SK-N-SH (cell line): ENCODE measurements at regions not wholly inside any gene's neighbourhood (a gene's known extent, or its start where the extent isn't known, plus 50 kb on each side); places are given as distances from the start of the nearest gene placed in this dataset.

Source experiments
- CTCF ChIA-PET: fragments of 300-600, 350-600 bp; formaldehyde crosslinking; extraction: SDS; loops from one replicate; lab custom pipeline; 2021; lab: Yijun Ruan, JAX
- POLR2A ChIA-PET: fragments of 350-600 bp; sonication (Branson Sonifier 250); formaldehyde crosslinking; extraction: SDS; loops from one replicate; lab custom pipeline; 2020; ENCODE audit warnings: antibody characterized with exemption, inconsistent platforms; lab: Yijun Ruan, JAX
- DNase-seq: peaks from one replicate; pipeline ENCODE4 v3.0.0; 2012
- H2AFZ ChIP-seq: fragments of 200-600 bp; sonication (generic); 2 replicates; pipeline ENCODE4 v1.8.1; 2016; ENCODE audit warnings: antibody characterized with exemption, mild to moderate bottlenecking, low read depth
- H3F3A ChIP-seq: fragments of 200-600 bp; sonication (generic); replicated peaks from 2 replicates; pipeline ENCODE3; 2016; ENCODE audit warnings: antibody characterized with exemption, mild to moderate bottlenecking; ENCODE audit not compliant: insufficient read depth
- H3K27ac ChIP-seq, 2 experiments: fragments of 200-500 bp in 1 of 2; fragments of 200-600 bp in 1 of 2; sonication (Bioruptor generic) in 1 of 2; sonication (generic), shearing (Covaris generic) in 1 of 2; 2 replicates each; pipeline versions ENCODE4 v1.5.1 to v1.6.1; 2014 to 2016; ENCODE audit warnings: low read depth in 2 of 2, inconsistent platforms in 1 of 2, low read length in 1 of 2, mild to moderate bottlenecking in 1 of 2, mixed read lengths in 1 of 2
- H3K27me3 ChIP-seq: fragments of 200-600 bp; sonication (generic), shearing (Covaris generic); 2 replicates; pipeline ENCODE4 v1.6.1; 2016; ENCODE audit warnings: mixed run types; ENCODE audit not compliant: insufficient read depth
- H3K36me3 ChIP-seq, 2 experiments: fragments of 200-500 bp in 1 of 2; fragments of 200-600 bp in 1 of 2; sonication (Bioruptor generic) in 1 of 2; sonication (generic) in 1 of 2; replicated peaks in 1 of 2; 2 replicates each; pipeline versions ENCODE3 to v1.5.1; 2014 to 2016; ENCODE audit warnings: low read length in 1 of 2, mild to moderate bottlenecking in 1 of 2; ENCODE audit not compliant: insufficient read depth in 2 of 2, control insufficient read depth in 1 of 2
- H3K4me1 ChIP-seq, 2 experiments: fragments of 200-500 bp in 1 of 2; fragments of 200-600 bp in 1 of 2; sonication (Bioruptor generic) in 1 of 2; sonication (generic), shearing (Covaris generic) in 1 of 2; 2 replicates each; pipeline versions ENCODE4 v1.5.1 to v1.6.1; 2014 to 2016; ENCODE audit warnings: low read depth in 1 of 2, low read length in 1 of 2, mixed run types in 1 of 2; ENCODE audit not compliant: insufficient read depth in 2 of 2, control insufficient read depth in 1 of 2
- H3K4me2 ChIP-seq: fragments of 200-600 bp; sonication (generic), shearing (Covaris generic); 2 replicates; pipeline ENCODE4 v1.6.1; 2017; ENCODE audit warnings: mixed run types
- H3K4me3 ChIP-seq, 2 experiments: fragments of 200-500 bp in 1 of 2; fragments of 200-600 bp in 1 of 2; sonication (Bioruptor generic) in 1 of 2; sonication (generic), shearing (Covaris generic) in 1 of 2; 2 replicates each; pipeline versions ENCODE4 v1.5.1 to v1.8.1; 2014 to 2016; ENCODE audit warnings: low read depth in 2 of 2, inconsistent platforms in 1 of 2, low read length in 1 of 2, mild to moderate bottlenecking in 1 of 2, mixed read lengths in 1 of 2, moderate library complexity in 1 of 2
- H3K79me2 ChIP-seq: fragments of 200-600 bp; sonication (generic); 2 replicates; pipeline ENCODE4 v1.8.1; 2017; ENCODE audit warnings: mild to moderate bottlenecking; ENCODE audit not compliant: insufficient read depth
- H3K9ac ChIP-seq: fragments of 200-600 bp; sonication (generic); 2 replicates; pipeline ENCODE4 v1.6.1; 2017; ENCODE audit warnings: mixed run types
- H3K9me2 ChIP-seq: fragments of 200-600 bp; sonication (generic); 2 replicates; pipeline ENCODE4 v1.6.1; 2017; ENCODE audit warnings: mixed run types
- H3K9me3 ChIP-seq: fragments of 200-600 bp; sonication (generic); 2 replicates; pipeline ENCODE4 v1.6.1; 2017; ENCODE audit warnings: mixed run types, mild to moderate bottlenecking, moderate library complexity
- H4K20me1 ChIP-seq: fragments of 200-600 bp; sonication (generic); 2 replicates; pipeline ENCODE4 v1.6.1; 2017; ENCODE audit warnings: mild to moderate bottlenecking, mixed run types; ENCODE audit not compliant: insufficient read depth
- CHD2 ChIP-seq: fragments of 150-350 bp; IDR thresholded peaks from 2 replicates; pipeline ENCODE4 v1.6.1; 2018; ENCODE audit warnings: low read length; ENCODE audit not compliant: partially characterized antibody
- ELF1 ChIP-seq: IDR thresholded peaks from 2 replicates; pipeline ENCODE4 v1.4.0; 2012
- EZH2phosphoT487 ChIP-seq: fragments of 200-600 bp; sonication (generic); IDR thresholded peaks from 2 replicates; pipeline ENCODE4 v1.6.1; 2017; ENCODE audit warnings: low read depth, mixed run types, mild to moderate bottlenecking, antibody characterized with exemption, moderate library complexity, borderline replicate concordance
- GABPA ChIP-seq: IDR thresholded peaks from 2 replicates; pipeline ENCODE4 v1.4.0; 2012; ENCODE audit warnings: low read depth, mild to moderate bottlenecking
- GATA2 ChIP-seq: sonication (generic); formaldehyde crosslinking; IDR thresholded peaks from 2 replicates; pipeline ENCODE4 v1.5.0; 2020; ENCODE audit warnings: mild to moderate bottlenecking, missing genetic modification reagents
- MEF2A ChIP-seq: IDR thresholded peaks from 2 replicates; pipeline ENCODE4 v1.4.0; 2012; ENCODE audit warnings: low read depth, borderline replicate concordance
- MXI1 ChIP-seq: IDR thresholded peaks from 2 replicates; pipeline ENCODE4 v1.6.1; 2012; ENCODE audit warnings: mild to moderate bottlenecking, low read depth, low read length, improper control_type of control experiment
- NRF1 ChIP-seq: IDR thresholded peaks from 2 replicates; pipeline ENCODE4 v1.6.1; 2012; ENCODE audit warnings: low read depth, mild to moderate bottlenecking, low read length
- POLR2AphosphoS5 ChIP-seq: IDR thresholded peaks from 2 replicates; pipeline ENCODE4 v1.6.1; 2012; ENCODE audit warnings: low read depth, low read length
- RAD21 ChIP-seq: IDR thresholded peaks from 2 replicates; pipeline ENCODE4 v1.6.1; 2012; ENCODE audit warnings: mild to moderate bottlenecking, low read length
- RCOR1 ChIP-seq: fragments of 150-350 bp; IDR thresholded peaks from 2 replicates; pipeline ENCODE4 v1.6.1; 2017; ENCODE audit warnings: antibody characterized with exemption, low read length
- RFX5 ChIP-seq: IDR thresholded peaks from 2 replicates; pipeline ENCODE4 v1.6.1; 2012; ENCODE audit warnings: mild to moderate bottlenecking, improper control_type of control experiment, low read length
- RXRA ChIP-seq: IDR thresholded peaks from 2 replicates; pipeline ENCODE4 v1.4.0; 2012; ENCODE audit warnings: low read depth, mild to moderate bottlenecking, borderline replicate concordance
- TAF1 ChIP-seq: IDR thresholded peaks from 2 replicates; pipeline ENCODE4 v1.6.1; 2012; ENCODE audit warnings: low read depth, mild to moderate bottlenecking, low read length, moderate library complexity, borderline replicate concordance
- TF ChIP-seq, protein P1 (sequence below): fragments of 150-350 bp; IDR thresholded peaks from 2 replicates; pipeline ENCODE4 v1.6.1; 2016; ENCODE audit warnings: mild to moderate bottlenecking, low read depth, low read length
- TF ChIP-seq, protein P2 (sequence below): IDR thresholded peaks from 2 replicates; pipeline ENCODE4; 2012
- TF ChIP-seq, protein P3 (sequence below): IDR thresholded peaks from 2 replicates; pipeline ENCODE4 v1.6.1; 2012; ENCODE audit warnings: mild to moderate bottlenecking, low read depth, low read length, moderate library complexity
- TF ChIP-seq, protein P4 (sequence below): fragments of 150-350 bp; IDR thresholded peaks from 2 replicates; pipeline ENCODE4 v1.6.1; 2017; ENCODE audit warnings: antibody characterized with exemption, low read length, low read depth, borderline replicate concordance

DNA sequence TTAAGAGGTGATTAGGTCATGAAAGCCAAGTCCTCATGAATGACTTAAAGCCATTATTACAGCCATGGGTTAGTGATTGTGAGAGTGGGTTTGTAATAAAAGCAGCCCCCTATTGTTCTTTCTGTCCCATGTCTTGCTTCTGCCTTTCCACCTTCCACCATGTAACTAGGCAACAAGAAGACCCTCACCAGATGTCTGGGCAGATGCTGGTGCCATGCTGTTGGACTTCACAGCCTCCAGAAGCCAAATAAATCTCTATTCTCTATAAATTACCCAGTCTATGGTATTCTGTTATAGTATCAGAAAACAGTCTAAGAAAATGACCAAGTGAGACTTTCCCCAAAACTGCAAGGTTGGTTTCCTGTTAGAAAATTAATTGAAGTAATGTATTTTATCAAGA is 460.3 kb upstream of the ADARB2 start:
- no peaks in the 10 kb centered on the region for H4K20me1 ChIP-seq
- H3K4me1 ChIP-seq: peaks cover 0 to 3% of the 10 kb centered on the region in 2 experiments; a peak in 1 of 4 replicates
- DNase-seq: no peak
- TF ChIP-seq RFX5: no peak
- TF ChIP-seq, protein P1, sequence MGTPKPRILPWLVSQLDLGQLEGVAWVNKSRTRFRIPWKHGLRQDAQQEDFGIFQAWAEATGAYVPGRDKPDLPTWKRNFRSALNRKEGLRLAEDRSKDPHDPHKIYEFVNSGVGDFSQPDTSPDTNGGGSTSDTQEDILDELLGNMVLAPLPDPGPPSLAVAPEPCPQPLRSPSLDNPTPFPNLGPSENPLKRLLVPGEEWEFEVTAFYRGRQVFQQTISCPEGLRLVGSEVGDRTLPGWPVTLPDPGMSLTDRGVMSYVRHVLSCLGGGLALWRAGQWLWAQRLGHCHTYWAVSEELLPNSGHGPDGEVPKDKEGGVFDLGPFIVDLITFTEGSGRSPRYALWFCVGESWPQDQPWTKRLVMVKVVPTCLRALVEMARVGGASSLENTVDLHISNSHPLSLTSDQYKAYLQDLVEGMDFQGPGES: no peak
- no peak for TF ChIP-seq GABPA
- TF ChIP-seq GATA2 (CRISPR knock-in tag): no peak
- no peak for TF ChIP-seq ELF1
- no peak for TF ChIP-seq MEF2A
- TF ChIP-seq, protein P2, sequence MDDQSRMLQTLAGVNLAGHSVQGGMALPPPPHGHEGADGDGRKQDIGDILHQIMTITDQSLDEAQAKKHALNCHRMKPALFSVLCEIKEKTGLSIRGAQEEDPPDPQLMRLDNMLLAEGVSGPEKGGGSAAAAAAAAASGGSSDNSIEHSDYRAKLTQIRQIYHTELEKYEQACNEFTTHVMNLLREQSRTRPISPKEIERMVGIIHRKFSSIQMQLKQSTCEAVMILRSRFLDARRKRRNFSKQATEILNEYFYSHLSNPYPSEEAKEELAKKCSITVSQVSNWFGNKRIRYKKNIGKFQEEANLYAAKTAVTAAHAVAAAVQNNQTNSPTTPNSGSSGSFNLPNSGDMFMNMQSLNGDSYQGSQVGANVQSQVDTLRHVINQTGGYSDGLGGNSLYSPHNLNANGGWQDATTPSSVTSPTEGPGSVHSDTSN: no peak
- no peak for TF ChIP-seq RAD21
- TF ChIP-seq POLR2AphosphoS5: no peak
- TF ChIP-seq TAF1: no peak
- TF ChIP-seq NRF1: no peak
- no peak for TF ChIP-seq EZH2phosphoT487
- TF ChIP-seq MXI1: no peak
- TF ChIP-seq, protein P3, sequence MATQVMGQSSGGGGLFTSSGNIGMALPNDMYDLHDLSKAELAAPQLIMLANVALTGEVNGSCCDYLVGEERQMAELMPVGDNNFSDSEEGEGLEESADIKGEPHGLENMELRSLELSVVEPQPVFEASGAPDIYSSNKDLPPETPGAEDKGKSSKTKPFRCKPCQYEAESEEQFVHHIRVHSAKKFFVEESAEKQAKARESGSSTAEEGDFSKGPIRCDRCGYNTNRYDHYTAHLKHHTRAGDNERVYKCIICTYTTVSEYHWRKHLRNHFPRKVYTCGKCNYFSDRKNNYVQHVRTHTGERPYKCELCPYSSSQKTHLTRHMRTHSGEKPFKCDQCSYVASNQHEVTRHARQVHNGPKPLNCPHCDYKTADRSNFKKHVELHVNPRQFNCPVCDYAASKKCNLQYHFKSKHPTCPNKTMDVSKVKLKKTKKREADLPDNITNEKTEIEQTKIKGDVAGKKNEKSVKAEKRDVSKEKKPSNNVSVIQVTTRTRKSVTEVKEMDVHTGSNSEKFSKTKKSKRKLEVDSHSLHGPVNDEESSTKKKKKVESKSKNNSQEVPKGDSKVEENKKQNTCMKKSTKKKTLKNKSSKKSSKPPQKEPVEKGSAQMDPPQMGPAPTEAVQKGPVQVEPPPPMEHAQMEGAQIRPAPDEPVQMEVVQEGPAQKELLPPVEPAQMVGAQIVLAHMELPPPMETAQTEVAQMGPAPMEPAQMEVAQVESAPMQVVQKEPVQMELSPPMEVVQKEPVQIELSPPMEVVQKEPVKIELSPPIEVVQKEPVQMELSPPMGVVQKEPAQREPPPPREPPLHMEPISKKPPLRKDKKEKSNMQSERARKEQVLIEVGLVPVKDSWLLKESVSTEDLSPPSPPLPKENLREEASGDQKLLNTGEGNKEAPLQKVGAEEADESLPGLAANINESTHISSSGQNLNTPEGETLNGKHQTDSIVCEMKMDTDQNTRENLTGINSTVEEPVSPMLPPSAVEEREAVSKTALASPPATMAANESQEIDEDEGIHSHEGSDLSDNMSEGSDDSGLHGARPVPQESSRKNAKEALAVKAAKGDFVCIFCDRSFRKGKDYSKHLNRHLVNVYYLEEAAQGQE: no peak
- TF ChIP-seq RXRA: no peak
- TF ChIP-seq RCOR1: no peak
- TF ChIP-seq, protein P4, sequence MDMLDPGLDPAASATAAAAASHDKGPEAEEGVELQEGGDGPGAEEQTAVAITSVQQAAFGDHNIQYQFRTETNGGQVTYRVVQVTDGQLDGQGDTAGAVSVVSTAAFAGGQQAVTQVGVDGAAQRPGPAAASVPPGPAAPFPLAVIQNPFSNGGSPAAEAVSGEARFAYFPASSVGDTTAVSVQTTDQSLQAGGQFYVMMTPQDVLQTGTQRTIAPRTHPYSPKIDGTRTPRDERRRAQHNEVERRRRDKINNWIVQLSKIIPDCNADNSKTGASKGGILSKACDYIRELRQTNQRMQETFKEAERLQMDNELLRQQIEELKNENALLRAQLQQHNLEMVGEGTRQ: no peak
- no peak for TF ChIP-seq CHD2
- H3K9me2 ChIP-seq: no peaks in the 10 kb centered on the region
- no peaks in the 10 kb centered on the region for H3F3A ChIP-seq
- CTCF ChIA-PET: interaction anchor here (1.5 kb wide), 1 partner anchor 12 kb away, joined by 4 read pairs; no protein-coding TSS in a partner anchor
- H3K9me3 ChIP-seq: no peaks in the 10 kb centered on the region; the same call in 1 of the 2 replicates
- no peak overlapping the region for H2AFZ ChIP-seq
- no peak overlapping the region for H3K4me3 ChIP-seq
- H3K27ac ChIP-seq: no peak overlapping the region
- no peak overlapping the region for H3K9ac ChIP-seq
- no peak overlapping the region for H3K4me2 ChIP-seq
- H3K79me2 ChIP-seq: no peaks in the 10 kb centered on the region
- H3K27me3 ChIP-seq: no peaks in the 10 kb centered on the region
- no peaks in the 10 kb centered on the region for H3K36me3 ChIP-seq
- POLR2A ChIA-PET: no interaction called here
